Neural cell (in vitro differentiated cells): ENCODE measurements at regions not wholly inside any gene's neighbourhood (a gene's known extent, or its start where the extent isn't known, plus 50 kb on each side); places are given as distances from the start of the nearest gene placed in this dataset.
"Not testable (repeated sequence)": the region's sequence is repeated elsewhere in the genome, so short reads cannot be mapped to it uniquely, and the experiment has no call there.

Experiments
- H2AFZ ChIP-seq: fragments of 200-600, 300-800 bp; sonication (generic), shearing (Covaris generic); 2 replicates; pipeline ENCODE4 v1.6.0; 2014; ENCODE audit warnings: low read depth, mild to moderate bottlenecking, antibody characterized with exemption, low read length, moderate library complexity
- H3F3A ChIP-seq: fragments of 200-600 bp; shearing (Covaris generic); 2 replicates; pipeline ENCODE4 v1.6.1; 2016; ENCODE audit warnings: mild to moderate bottlenecking, moderate library complexity, mixed read lengths, antibody characterized with exemption, low read length; ENCODE audit not compliant: insufficient read depth, poor library complexity, severe bottlenecking
- H3K27ac ChIP-seq: fragments of 200-600, 300-800 bp; sonication (generic), shearing (Covaris generic); 2 replicates; pipeline ENCODE4 v1.5.1; 2014; ENCODE audit warnings: mild to moderate bottlenecking, low read length, moderate library complexity
- H3K27me3 ChIP-seq: fragments of 300-800, 200-600 bp; sonication (generic), shearing (Covaris generic); 2 replicates; pipeline ENCODE4 v1.6.0; 2014; ENCODE audit warnings: mild to moderate bottlenecking, low read depth, low read length, moderate library complexity; ENCODE audit not compliant: insufficient read depth
- H3K36me3 ChIP-seq: fragments of 300-800, 200-600 bp; sonication (generic), shearing (Covaris generic); 2 replicates; pipeline ENCODE4 v1.5.1; 2014; ENCODE audit warnings: mild to moderate bottlenecking, antibody characterized with exemption, low read length, moderate library complexity; ENCODE audit not compliant: insufficient read depth
- H3K4me2 ChIP-seq: fragments of 300-800, 200-600 bp; sonication (generic), shearing (Covaris generic); 2 replicates; pipeline ENCODE4 v1.6.0; 2014; ENCODE audit warnings: mild to moderate bottlenecking, low read length
- H3K4me3 ChIP-seq: fragments of 300-800, 200-600 bp; sonication (generic), shearing (Covaris generic); 2 replicates; pipeline ENCODE4 v1.5.1; 2014; ENCODE audit warnings: mild to moderate bottlenecking, low read length, moderate library complexity
- H3K79me2 ChIP-seq: fragments of 200-600 bp; shearing (Covaris generic); replicated peaks from 2 replicates; pipeline ENCODE4 v1.6.0; 2014; ENCODE audit warnings: mild to moderate bottlenecking, low read length, moderate library complexity; ENCODE audit not compliant: insufficient read depth
- H3K9ac ChIP-seq: fragments of 300-800, 200-600 bp; sonication (generic), shearing (Covaris generic); 2 replicates; pipeline ENCODE4 v1.6.1; 2016; ENCODE audit warnings: mild to moderate bottlenecking, low read length, mixed read lengths
- H3K9me2 ChIP-seq: fragments of 200-600 bp; shearing (Covaris generic); 2 replicates; pipeline ENCODE4 v1.6.1; 2016; ENCODE audit warnings: mild to moderate bottlenecking, low read length, mixed read lengths; ENCODE audit not compliant: insufficient read depth
- H3K9me3 ChIP-seq: fragments of 200-600, 300-800 bp; sonication (generic), shearing (Covaris generic); 2 replicates; pipeline ENCODE4 v1.6.1; 2016; ENCODE audit warnings: mild to moderate bottlenecking, mixed run types, low read length, moderate library complexity, mixed read lengths
- H4K20me1 ChIP-seq: fragments of 200-600 bp; shearing (Covaris generic); 2 replicates; pipeline ENCODE4 v1.6.1; 2016; ENCODE audit warnings: mild to moderate bottlenecking, mixed run types; ENCODE audit not compliant: insufficient read depth
- CTCF ChIP-seq: fragments of 450-650 bp; IDR thresholded peaks from 2 replicates; pipeline ENCODE4 v1.5.1; 2014; ENCODE audit warnings: antibody characterized with exemption, mild to moderate bottlenecking, moderate library complexity; ENCODE audit not compliant: poor library complexity, severe bottlenecking
- EP300 ChIP-seq: fragments of 450-650 bp; conservative IDR thresholded peaks from 2 replicates; pipeline ENCODE4 v1.6.1; 2014; ENCODE audit warnings: antibody characterized with exemption, mild to moderate bottlenecking, moderate library complexity; ENCODE audit not compliant: poor library complexity, severe bottlenecking
- EZH2 ChIP-seq: fragments of 200-600, 300-800 bp; shearing (Covaris generic), sonication (generic); IDR thresholded peaks from 2 replicates; pipeline ENCODE4 v1.6.1; 2014; ENCODE audit warnings: antibody characterized with exemption, low read length, borderline replicate concordance, mild to moderate bottlenecking; ENCODE audit not compliant: insufficient read depth, poor library complexity, severe bottlenecking
- MXI1 ChIP-seq: fragments of 450-650 bp; conservative IDR thresholded peaks from 2 replicates; pipeline ENCODE4 v1.6.1; 2014; ENCODE audit warnings: antibody characterized with exemption, mild to moderate bottlenecking; ENCODE audit not compliant: poor library complexity, severe bottlenecking
- POLR2AphosphoS5 ChIP-seq: IDR thresholded peaks from 2 replicates; pipeline ENCODE4 v1.6.1; 2012
- RAD21 ChIP-seq: fragments of 450-650 bp; conservative IDR thresholded peaks from 2 replicates; pipeline ENCODE4 v1.6.1; 2014; ENCODE audit warnings: antibody characterized with exemption, mild to moderate bottlenecking, moderate library complexity
- REST ChIP-seq: IDR thresholded peaks from 2 replicates; pipeline ENCODE4 v1.6.1; 2012; ENCODE audit warnings: borderline replicate concordance
- SMC3 ChIP-seq: fragments of 450-650 bp; conservative IDR thresholded peaks from 2 replicates; pipeline ENCODE4 v1.6.1; 2014; ENCODE audit warnings: antibody characterized with exemption, mild to moderate bottlenecking, moderate library complexity; ENCODE audit not compliant: poor library complexity
- TAF1 ChIP-seq: IDR thresholded peaks from 2 replicates; pipeline ENCODE4 v1.6.1; 2012; ENCODE audit warnings: low read depth

- Histone ChIP-seq H3K36me3 (no peaks in the 10 kb centered on the region), H3K27me3 (no peaks in the 10 kb centered on the region), H3K4me3 (no peak overlapping the region), H4K20me1 (no peaks in the 10 kb centered on the region), H3K9ac (no peak overlapping the region), H2AFZ (no peak overlapping the region), H3K27ac (no peak overlapping the region), H3K4me2 (no peak overlapping the region), H3K9me3 (no peaks in the 10 kb centered on the region), H3F3A (no peaks in the 10 kb centered on the region), H3K9me2 (no peaks in the 10 kb centered on the region), H3K79me2 (no peaks in the 10 kb centered on the region)
- TF ChIP-seq POLR2AphosphoS5 (no peak), TAF1 (no peak), MXI1 (no peak), SMC3 (no peak), REST (no peak), EP300 (no peak), RAD21 (no peak), EZH2 (no peak), CTCF (no peak)
These were observed 64.1 kb upstream of the CLVS2 start for GRCh38 chr6:122931916-122932315.

GRCh38 chr6:122944936-122945335 is 51.1 kb upstream of the CLVS2 start:
- H3K9me2 ChIP-seq, H3F3A ChIP-seq, H3K36me3 ChIP-seq, H2AFZ ChIP-seq, H4K20me1 ChIP-seq, H3K4me2 ChIP-seq, H3K4me3 ChIP-seq, H3K9ac ChIP-seq, H3K9me3 ChIP-seq, H3K79me2 ChIP-seq, H3K27ac ChIP-seq, H3K27me3 ChIP-seq: not testable (repeated sequence)
